ENCODE measurements at regions not wholly inside any gene's neighbourhood (a gene's known extent, or its start where the extent isn't known, plus 50 kb on each side); places are given as distances from the start of the nearest gene placed in this dataset.

GRCh38 chr6:100118301-100118700, 124.3 kb upstream of the MCHR2 start:
- Histone ChIP-seq H3K36me3 (ENCODE audit: low read depth) (no peaks in the 10 kb centered on the region), H3K9me3 (ENCODE audit: insufficient read depth, low read depth) (no peaks in the 10 kb centered on the region), H3K27me3 (ENCODE audit: insufficient read depth, low read depth) (no peaks in the 10 kb centered on the region), H4K20me1 (ENCODE audit: insufficient read depth) (no peaks in the 10 kb centered on the region), H3F3A (ENCODE audit: insufficient read depth, low read depth) (no peaks in the 10 kb centered on the region), H3K4me2 (no peak overlapping the region), H2AFZ (no peak overlapping the region), H3K4me3 (no peak overlapping the region), H3K79me2 (ENCODE audit: low read depth) (no peaks in the 10 kb centered on the region), H3K27ac (no peak overlapping the region), H3K9me2 (ENCODE audit: insufficient read depth) (no peaks in the 10 kb centered on the region), H3K4me1 (replicated peaks; ENCODE audit: insufficient read depth) (peaks cover 5% of the 10 kb centered on the region)
- POLR2A ChIA-PET (ENCODE audit: unreplicated experiment): no interaction called here
- BruUV-seq (replicated peaks): no TSS peak
- intact Hi-C loops (cut with micrococcal nuclease; ENCODE audit: unreplicated experiment): loop anchor here (5.0 to 10.0 kb wide), 2 partner anchors 454 to 1106 kb away; no protein-coding TSS in a partner anchor
- CTCF ChIA-PET: interaction anchor here (0.6 kb wide), 1 partner anchor 172 kb away, joined by 4 read pairs; no protein-coding TSS in a partner anchor
- no peak for DNase-seq
- TF ChIP-seq CTCF (conservative IDR thresholded peaks at IDR 0.05): no peak
- TF ChIP-seq EZH2 (IDR thresholded peaks at IDR 0.05; ENCODE audit: low read depth): no peak

GRCh38 chr6:100117680-100118079, 123.7 kb upstream of the MCHR2 start:
- no TSS peak for BruUV-seq (replicated peaks)
- POLR2A ChIA-PET (ENCODE audit: unreplicated experiment): no interaction called here

GRCh38 chr6:100116411-100117194, 122.6 kb upstream of the MCHR2 start:
- Histone ChIP-seq H3K36me3 (ENCODE audit: low read depth) (no peaks in the 10 kb centered on the region), H3F3A (ENCODE audit: insufficient read depth, low read depth) (no peaks in the 10 kb centered on the region), H3K9me3 (ENCODE audit: insufficient read depth, low read depth) (no peaks in the 10 kb centered on the region), H3K27ac (no peak overlapping the region), H3K27me3 (ENCODE audit: insufficient read depth, low read depth) (no peaks in the 10 kb centered on the region), H3K4me3 (no peak overlapping the region), H2AFZ (peak overlapping the region; percentile 67; the same call in 1 of the 2 replicates), H3K79me2 (ENCODE audit: low read depth) (no peaks in the 10 kb centered on the region), H3K4me1 (replicated peaks; ENCODE audit: insufficient read depth) (peaks cover 5% of the 10 kb centered on the region), H3K4me2 (peak overlapping the region; percentile 45), H4K20me1 (ENCODE audit: insufficient read depth) (no peaks in the 10 kb centered on the region), H3K9me2 (ENCODE audit: insufficient read depth) (0 out of 2 replicates have a peak, but pooled peaks cover 2% of the 10 kb centered on the region)
- peak; percentile 53 to 59 for DNase-seq
- CTCF ChIA-PET: interaction anchor here (0.9 to 1.1 kb wide), 2 partner anchors 9 to 547 kb away, joined by 4 read pairs; no protein-coding TSS in a partner anchor
- intact Hi-C loops (cut with micrococcal nuclease; ENCODE audit: unreplicated experiment): loop anchor here (1.0 to 10.0 kb wide), 7 partner anchors 60 to 1108 kb away; no protein-coding TSS in a partner anchor
- TF ChIP-seq EZH2 (IDR thresholded peaks at IDR 0.05; ENCODE audit: low read depth) (no peak), CTCF (conservative IDR thresholded peaks at IDR 0.05) (peak; percentile 88)
- BruUV-seq (replicated peaks): no TSS peak
- POLR2A ChIA-PET (ENCODE audit: unreplicated experiment): no interaction called here

More at GRCh38 chr6:100117680-100118079, 123.7 kb upstream of the MCHR2 start:
- DNase-seq: no peak
- CTCF ChIA-PET: interaction anchor here (0.9 kb wide), 1 partner anchor 11 kb away, joined by 4 read pairs; no protein-coding TSS in a partner anchor
- intact Hi-C loops (cut with micrococcal nuclease; ENCODE audit: unreplicated experiment): loop anchor here (2.0 to 10.0 kb wide), 3 partner anchors 59 to 1107 kb away; no protein-coding TSS in a partner anchor
- Histone ChIP-seq H3K27ac (no peak overlapping the region), H3K4me3 (no peak overlapping the region), H4K20me1 (ENCODE audit: insufficient read depth) (no peaks in the 10 kb centered on the region), H3K4me2 (no peak overlapping the region), H2AFZ (no peak overlapping the region), H3K9me2 (ENCODE audit: insufficient read depth) (no peaks in the 10 kb centered on the region), H3K4me1 (replicated peaks; ENCODE audit: insufficient read depth) (peaks cover 5% of the 10 kb centered on the region), H3F3A (ENCODE audit: insufficient read depth, low read depth) (no peaks in the 10 kb centered on the region), H3K27me3 (ENCODE audit: insufficient read depth, low read depth) (no peaks in the 10 kb centered on the region), H3K79me2 (ENCODE audit: low read depth) (no peaks in the 10 kb centered on the region), H3K36me3 (ENCODE audit: low read depth) (no peaks in the 10 kb centered on the region), H3K9me3 (ENCODE audit: insufficient read depth, low read depth) (no peaks in the 10 kb centered on the region)
- no peak for TF ChIP-seq EZH2 (IDR thresholded peaks at IDR 0.05; ENCODE audit: low read depth)
- TF ChIP-seq CTCF (conservative IDR thresholded peaks at IDR 0.05): no peak
